Stimulated activated CD4-positive, alpha-beta T cell treated with anti-CD3 and anti-CD28 coated beads, TNF-alpha, amount 100 ng/mL, for 4 hours (primary cell): ENCODE measurements at regions not wholly inside any gene's neighbourhood (a gene's known extent, or its start where the extent isn't known, plus 50 kb on each side); places are given as distances from the start of the nearest gene placed in this dataset.

Source experiments
- DNase-seq, 3 experiments: peaks; one replicate each; pipeline ENCODE4 v3.0.0-alpha.2; 2020; ENCODE audit warnings: low read depth in 3 of 3

GRCh38 chr6:25222006-25222678 is 57.0 kb upstream of the CARMIL1 start:
- DNase-seq, result no peak

- DNase-seq, result peak; percentile 28 to 39 (median 38)
These were observed 55.6 kb upstream of the CARMIL1 start for GRCh38 chr6:25223490-25223991.

DNA sequence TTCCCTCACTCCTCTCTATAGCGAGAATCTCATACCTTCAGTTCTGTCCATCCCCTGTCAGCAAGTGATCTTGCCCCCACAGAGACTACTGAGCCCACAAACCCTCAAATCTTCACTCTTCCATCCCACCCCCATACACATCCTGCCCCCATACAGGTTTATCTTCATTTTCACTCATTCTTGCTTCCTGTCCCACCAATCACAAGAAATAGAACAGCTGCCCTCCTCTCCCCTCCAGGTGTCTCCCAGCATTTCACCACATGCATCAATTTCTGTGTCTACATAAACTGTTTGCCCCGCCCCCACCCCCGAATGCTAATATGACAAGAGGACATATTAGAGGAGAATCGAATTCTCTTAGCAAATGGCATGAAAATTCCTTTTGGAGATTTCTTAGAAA is 54.9 kb upstream of the CARMIL1 start:
- DNase-seq, result no peak

- no peak for DNase-seq
These were observed 51.3 kb upstream of the CARMIL1 start for GRCh38 chr6:25227854-25228253.
